ENCODE measurements at regions not wholly inside any gene's neighbourhood (a gene's known extent, or its start where the extent isn't known, plus 50 kb on each side); places are given as distances from the start of the nearest gene placed in this dataset.
A peak's percentile ranks its signal among the peaks of the same experiment; 100 is the strongest.

GRCh38 chr15:95842576-95842975, 487.9 kb upstream of the NR2F2 start:
- no peak for DNase-seq
- Histone ChIP-seq H3K9ac (ENCODE audit: low read length) (no peak overlapping the region), H3K4me3 (ENCODE audit: low read length) (no peak overlapping the region), H3K79me2 (ENCODE audit: low read length) (no peaks in the 10 kb centered on the region), H3K4me2 (ENCODE audit: low read depth, low read length) (no peak overlapping the region), H3K27ac (ENCODE audit: low read length) (no peak overlapping the region), H3K27me3 (replicated peaks; ENCODE audit: insufficient read depth, low read length) (no peaks in the 10 kb centered on the region), H3F3A (ENCODE audit: insufficient read depth, low read length) (peaks cover 11% of the 10 kb centered on the region), H3K4me1 (ENCODE audit: low read length) (peaks cover 41% of the 10 kb centered on the region), H3K36me3 (replicated peaks; ENCODE audit: insufficient read depth, low read length) (no peaks in the 10 kb centered on the region), H4K20me1 (ENCODE audit: insufficient read depth, low read length) (no peaks in the 10 kb centered on the region), H3K9me2 (replicated peaks; ENCODE audit: insufficient read depth, low read length) (no peaks in the 10 kb centered on the region), H3K9me3 (replicated peaks; ENCODE audit: insufficient read depth, low read length) (no peaks in the 10 kb centered on the region), H2AFZ (ENCODE audit: low read length) (no peak overlapping the region)
- no peak for TF ChIP-seq EZH2 (optimal IDR thresholded peaks at IDR 0.05; ENCODE audit: low read depth, low read length)
- TF ChIP-seq CTCF (IDR thresholded peaks at IDR 0.05; ENCODE audit: low read length): no peak
- TF ChIP-seq EZH2phosphoT487 (IDR thresholded peaks at IDR 0.05; ENCODE audit: low read length): no peak

- H3K36me3 ChIP-seq (replicated peaks; ENCODE audit: insufficient read depth, low read length): no peaks in the 10 kb centered on the region
- no peaks in the 10 kb centered on the region for H3K9me2 ChIP-seq (replicated peaks; ENCODE audit: insufficient read depth, low read length)
- H3K4me2 ChIP-seq (ENCODE audit: low read depth, low read length): no peak overlapping the region
- no peaks in the 10 kb centered on the region for H3K9me3 ChIP-seq (replicated peaks; ENCODE audit: insufficient read depth, low read length)
- H3K27ac ChIP-seq (ENCODE audit: low read length): no peak overlapping the region
- H4K20me1 ChIP-seq (ENCODE audit: insufficient read depth, low read length): no peaks in the 10 kb centered on the region
- H3K9ac ChIP-seq (ENCODE audit: low read length): no peak overlapping the region
- H2AFZ ChIP-seq (ENCODE audit: low read length): no peak overlapping the region; the same call in 1 of the 2 replicates
- no peak overlapping the region for H3K4me3 ChIP-seq (ENCODE audit: low read length)
- no peak for TF ChIP-seq EZH2phosphoT487 (IDR thresholded peaks at IDR 0.05; ENCODE audit: low read length)
- peaks cover 38% of the 10 kb centered on the region for H3K4me1 ChIP-seq (ENCODE audit: low read length)
- peaks cover 11% of the 10 kb centered on the region for H3F3A ChIP-seq (ENCODE audit: insufficient read depth, low read length)
- DNase-seq: peak; percentile 40
- no peaks in the 10 kb centered on the region for H3K79me2 ChIP-seq (ENCODE audit: low read length)
- H3K27me3 ChIP-seq (replicated peaks; ENCODE audit: insufficient read depth, low read length): no peaks in the 10 kb centered on the region
These were observed 487.1 kb upstream of the NR2F2 start for GRCh38 chr15:95843241-95843910.

- no peak overlapping the region for H2AFZ ChIP-seq (ENCODE audit: low read length)
- peaks cover 12% of the 10 kb centered on the region for H3K4me1 ChIP-seq (ENCODE audit: low read length)
- H3K27me3 ChIP-seq (replicated peaks; ENCODE audit: insufficient read depth, low read length): no peaks in the 10 kb centered on the region
- no peak for DNase-seq
- H3K9me3 ChIP-seq (replicated peaks; ENCODE audit: insufficient read depth, low read length): no peaks in the 10 kb centered on the region
- H3F3A ChIP-seq (ENCODE audit: insufficient read depth, low read length): no peaks in the 10 kb centered on the region
- H3K79me2 ChIP-seq (ENCODE audit: low read length): no peaks in the 10 kb centered on the region
- no peak overlapping the region for H3K27ac ChIP-seq (ENCODE audit: low read length)
- H3K36me3 ChIP-seq (replicated peaks; ENCODE audit: insufficient read depth, low read length): no peaks in the 10 kb centered on the region
- no peaks in the 10 kb centered on the region for H3K9me2 ChIP-seq (replicated peaks; ENCODE audit: insufficient read depth, low read length)
- H3K4me2 ChIP-seq (ENCODE audit: low read depth, low read length): no peak overlapping the region
- no peak for TF ChIP-seq CTCF (IDR thresholded peaks at IDR 0.05; ENCODE audit: low read length)
- TF ChIP-seq EZH2phosphoT487 (IDR thresholded peaks at IDR 0.05; ENCODE audit: low read length): no peak
- TF ChIP-seq EZH2 (optimal IDR thresholded peaks at IDR 0.05; ENCODE audit: low read depth, low read length): no peak
- no peaks in the 10 kb centered on the region for H4K20me1 ChIP-seq (ENCODE audit: insufficient read depth, low read length)
- no peak overlapping the region for H3K4me3 ChIP-seq (ENCODE audit: low read length)
- no peak overlapping the region for H3K9ac ChIP-seq (ENCODE audit: low read length)
These were observed 484.5 kb upstream of the NR2F2 start for GRCh38 chr15:95845862-95846515.

GRCh38 chr15:95848126-95848525, 482.4 kb upstream of the NR2F2 start:
- no peaks in the 10 kb centered on the region for H3K9me2 ChIP-seq (replicated peaks; ENCODE audit: insufficient read depth, low read length)
- no peak overlapping the region for H3K9ac ChIP-seq (ENCODE audit: low read length)
- no peak overlapping the region for H2AFZ ChIP-seq (ENCODE audit: low read length)
- H3K4me1 ChIP-seq (ENCODE audit: low read length): peaks cover 8% of the 10 kb centered on the region; the same call in 1 of the 2 replicates
- DNase-seq: no peak
- H3K4me3 ChIP-seq (ENCODE audit: low read length): no peak overlapping the region
- H3K9me3 ChIP-seq (replicated peaks; ENCODE audit: insufficient read depth, low read length): no peaks in the 10 kb centered on the region
- H3K36me3 ChIP-seq (replicated peaks; ENCODE audit: insufficient read depth, low read length): no peaks in the 10 kb centered on the region
- no peak overlapping the region for H3K4me2 ChIP-seq (ENCODE audit: low read depth, low read length)
- H3K79me2 ChIP-seq (ENCODE audit: low read length): no peaks in the 10 kb centered on the region
- no peaks in the 10 kb centered on the region for H3F3A ChIP-seq (ENCODE audit: insufficient read depth, low read length)
- H3K27ac ChIP-seq (ENCODE audit: low read length): no peak overlapping the region
- no peaks in the 10 kb centered on the region for H4K20me1 ChIP-seq (ENCODE audit: insufficient read depth, low read length)
- TF ChIP-seq EZH2 (optimal IDR thresholded peaks at IDR 0.05; ENCODE audit: low read depth, low read length): no peak
- no peak for TF ChIP-seq CTCF (IDR thresholded peaks at IDR 0.05; ENCODE audit: low read length)
- TF ChIP-seq EZH2phosphoT487 (IDR thresholded peaks at IDR 0.05; ENCODE audit: low read length): no peak
- no peaks in the 10 kb centered on the region for H3K27me3 ChIP-seq (replicated peaks; ENCODE audit: insufficient read depth, low read length)

Data from MM.1S (cell line).